Mesendoderm (in vitro differentiated cells): ENCODE measurements at regions not wholly inside any gene's neighbourhood (a gene's known extent, or its start where the extent isn't known, plus 50 kb on each side); places are given as distances from the start of the nearest gene placed in this dataset.

Experiments
- DNase-seq: peaks from one replicate; pipeline ENCODE4 v3.0.0; 2013
- H2AK5ac ChIP-seq: 2 replicates; pipeline ENCODE4 v1.6.1; 2013; ENCODE audit warnings: low read length, inconsistent platforms
- H2BK120ac ChIP-seq: 2 replicates; pipeline ENCODE4 v1.6.1; 2013; ENCODE audit warnings: low read depth, mild to moderate bottlenecking, low read length, moderate library complexity, mixed read lengths
- H2BK15ac ChIP-seq: replicated peaks from 2 replicates; pipeline ENCODE4 v1.6.1; 2013; ENCODE audit warnings: low read depth, mild to moderate bottlenecking, moderate library complexity
- H2BK5ac ChIP-seq: 2 replicates; pipeline ENCODE4 v1.6.1; 2013; ENCODE audit warnings: low read length, inconsistent platforms
- H3K18ac ChIP-seq: 2 replicates; pipeline ENCODE4 v1.6.1; 2013; ENCODE audit warnings: mild to moderate bottlenecking, low read length, mixed read lengths
- H3K23ac ChIP-seq: one replicate; pipeline ENCODE4 v1.6.1; 2013; ENCODE audit warnings: low read length
- H3K27ac ChIP-seq: 2 replicates; pipeline ENCODE4 v1.5.1; 2013; ENCODE audit warnings: low read depth, mild to moderate bottlenecking, inconsistent platforms, low read length, moderate library complexity
- H3K27me3 ChIP-seq: 2 replicates; pipeline ENCODE4 v1.6.1; 2013; ENCODE audit warnings: low read length, control low read depth, mild to moderate bottlenecking, inconsistent platforms; ENCODE audit not compliant: insufficient read depth, poor library complexity
- H3K36me3 ChIP-seq: 2 replicates; pipeline ENCODE4 v1.6.1; 2013; ENCODE audit warnings: low read length, inconsistent platforms; ENCODE audit not compliant: control insufficient read depth, insufficient read depth
- H3K4ac ChIP-seq: one replicate; pipeline ENCODE4 v1.6.1; 2013; ENCODE audit warnings: low read depth, mild to moderate bottlenecking, low read length, moderate library complexity
- H3K4me1 ChIP-seq: 2 replicates; pipeline ENCODE4 v1.6.1; 2013; ENCODE audit warnings: low read depth, low read length, inconsistent platforms; ENCODE audit not compliant: control insufficient read depth
- H3K4me2 ChIP-seq: 2 replicates; pipeline ENCODE4 v1.6.1; 2013; ENCODE audit warnings: low read length
- H3K4me3 ChIP-seq: 2 replicates; pipeline ENCODE4 v1.5.1; 2013; ENCODE audit warnings: mild to moderate bottlenecking, low read length
- H3K56ac ChIP-seq: one replicate; pipeline ENCODE4 v1.6.1; 2013; ENCODE audit warnings: low read length
- H3K79me1 ChIP-seq: 2 replicates; pipeline ENCODE4 v1.6.1; 2013; ENCODE audit warnings: low read length, inconsistent platforms
- H3K79me2 ChIP-seq: 2 replicates; pipeline ENCODE4 v1.6.1; 2013; ENCODE audit warnings: mild to moderate bottlenecking, low read length; ENCODE audit not compliant: control insufficient read depth, insufficient read depth
- H3K9ac ChIP-seq: 2 replicates; pipeline ENCODE4 v1.6.1; 2013; ENCODE audit warnings: low read length, inconsistent platforms
- H4K5ac ChIP-seq: one replicate; pipeline ENCODE4 v1.6.1; 2013; ENCODE audit warnings: low read length
- H4K8ac ChIP-seq: one replicate; pipeline ENCODE4 v1.6.1; 2013; ENCODE audit warnings: low read depth, mild to moderate bottlenecking, control low read depth, low read length, moderate library complexity
- WGBS: extraction: QIAGEN DNeasy Blood & Tissue Kit; methylation state at CpG from one replicate; pipeline ENCODE4 v1.1.7; 2013; ENCODE audit warnings: low lambda C conversion rate, missing lambda C conversion rate; ENCODE audit not compliant: insufficient coverage; ENCODE audit errors: extremely low coverage; 5-methylcytosine and 5-hydroxymethylcytosine counted together

DNA sequence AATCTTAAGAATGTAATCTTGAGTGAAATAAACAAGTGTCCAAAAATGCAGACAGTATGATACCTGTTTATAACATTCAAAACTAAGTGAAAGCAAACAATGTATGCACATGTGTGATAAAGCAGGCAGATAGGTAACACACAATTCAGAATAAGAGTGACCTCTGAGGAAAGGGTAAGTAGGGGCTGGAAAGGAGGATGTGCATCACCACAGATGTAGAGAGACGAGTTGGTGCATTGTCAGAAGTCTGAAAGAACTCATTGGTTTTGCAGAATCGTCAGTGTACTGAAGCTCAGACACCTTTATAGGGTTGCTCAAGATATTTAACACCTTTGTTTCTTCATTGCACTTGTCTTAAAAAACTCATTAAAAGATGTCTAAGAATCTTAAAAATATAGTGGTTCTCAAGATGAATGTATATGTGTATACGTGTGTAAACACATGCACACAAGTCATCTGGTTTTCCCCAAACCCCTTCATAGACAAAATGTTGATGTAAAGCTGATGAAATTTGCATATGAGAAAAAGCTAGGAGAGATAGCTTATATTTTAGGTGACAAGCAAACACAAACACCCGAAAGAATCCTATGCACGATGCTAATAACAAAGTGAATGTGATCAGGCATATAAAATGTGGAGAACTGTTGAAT is 197.6 kb upstream of the MEF2C start:
- Histone ChIP-seq H3K79me1 (no peaks in the 10 kb centered on the region), H2BK120ac (no peak overlapping the region), H2BK5ac (no peak overlapping the region), H2BK15ac (no peak overlapping the region), H3K79me2 (no peaks in the 10 kb centered on the region), H3K4me1 (no peaks in the 10 kb centered on the region), H3K4me3 (no peak overlapping the region), H3K23ac (no peak overlapping the region), H3K56ac (no peak overlapping the region), H3K9ac (no peak overlapping the region), H3K36me3 (no peaks in the 10 kb centered on the region), H2AK5ac (no peak overlapping the region), H3K27me3 (no peaks in the 10 kb centered on the region), H3K4me2 (no peak overlapping the region), H4K8ac (no peak overlapping the region), H3K27ac (no peak overlapping the region), H4K5ac (no peak overlapping the region), H3K4ac (no peak overlapping the region), H3K18ac (no peak overlapping the region)
- DNase-seq, result no peak
- no CpG with 5 or more reads among the region's 5 CpGs for WGBS

GRCh38 chr5:89072842-89073672 is 190.1 kb upstream of the MEF2C start:
- H2BK120ac ChIP-seq, result no peak overlapping the region
- H3K79me2 ChIP-seq, result no peaks in the 10 kb centered on the region
- H3K56ac ChIP-seq, result no peak overlapping the region
- H4K8ac ChIP-seq, result no peak overlapping the region
- DNase-seq, result no peak
- no peak overlapping the region for H4K5ac ChIP-seq
- no peak overlapping the region for H2AK5ac ChIP-seq
- H3K4me1 ChIP-seq, result no peaks in the 10 kb centered on the region
- no peak overlapping the region for H3K4ac ChIP-seq
- no peak overlapping the region for H2BK5ac ChIP-seq
- H3K27ac ChIP-seq, result no peak overlapping the region
- H3K9ac ChIP-seq, result no peak overlapping the region
- no peak overlapping the region for H3K18ac ChIP-seq
- no peak overlapping the region for H3K4me2 ChIP-seq
- no peak overlapping the region for H3K4me3 ChIP-seq
- no CpG with 5 or more reads among the region's 11 CpGs for WGBS
- no peaks in the 10 kb centered on the region for H3K79me1 ChIP-seq
- no peaks in the 10 kb centered on the region for H3K36me3 ChIP-seq
- H3K27me3 ChIP-seq, result no peaks in the 10 kb centered on the region
- H3K23ac ChIP-seq, result no peak overlapping the region
- no peak overlapping the region for H2BK15ac ChIP-seq

DNA sequence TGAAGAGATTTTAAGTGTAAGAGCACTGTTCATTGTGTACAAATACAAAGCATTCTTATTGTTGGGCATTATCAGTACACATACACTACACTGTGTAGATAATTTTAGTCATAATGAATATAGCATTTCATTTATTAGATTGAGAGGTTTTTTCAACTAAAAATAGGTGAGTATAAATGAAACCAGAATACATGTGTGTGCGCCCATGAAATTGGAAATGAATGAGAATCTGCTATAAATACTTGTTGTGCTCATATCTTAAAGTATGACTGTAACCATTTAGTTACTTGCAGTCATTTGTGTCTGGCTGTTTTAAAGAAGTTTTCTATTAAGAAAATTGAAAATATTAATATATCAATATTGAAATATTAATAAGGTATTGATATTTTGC is 189.0 kb upstream of the MEF2C start:
- no peaks in the 10 kb centered on the region for H3K79me2 ChIP-seq
- H3K9ac ChIP-seq, result no peak overlapping the region
- no peak overlapping the region for H3K4me3 ChIP-seq
- no peak overlapping the region for H4K8ac ChIP-seq
- no peaks in the 10 kb centered on the region for H3K27me3 ChIP-seq
- H3K27ac ChIP-seq, result no peak overlapping the region
- no peaks in the 10 kb centered on the region for H3K4me1 ChIP-seq
- H3K79me1 ChIP-seq, result no peaks in the 10 kb centered on the region
- DNase-seq, result no peak
- no peak overlapping the region for H3K4me2 ChIP-seq
- H2BK15ac ChIP-seq, result no peak overlapping the region
- no peak overlapping the region for H3K56ac ChIP-seq
- no peak overlapping the region for H4K5ac ChIP-seq
- no CpG with 5 or more reads among the region's 1 CpG for WGBS
- H3K23ac ChIP-seq, result no peak overlapping the region
- H2BK5ac ChIP-seq, result no peak overlapping the region
- no peak overlapping the region for H3K4ac ChIP-seq
- no peak overlapping the region for H3K18ac ChIP-seq
- H2BK120ac ChIP-seq, result no peak overlapping the region
- H3K36me3 ChIP-seq, result no peaks in the 10 kb centered on the region
- no peak overlapping the region for H2AK5ac ChIP-seq

GRCh38 chr5:89071101-89071940 is 188.3 kb upstream of the MEF2C start:
- H3K4ac ChIP-seq, result no peak overlapping the region
- no peaks in the 10 kb centered on the region for H3K27me3 ChIP-seq
- H3K4me3 ChIP-seq, result no peak overlapping the region
- H4K8ac ChIP-seq, result no peak overlapping the region
- H3K9ac ChIP-seq, result no peak overlapping the region
- no peak overlapping the region for H4K5ac ChIP-seq
- H3K79me2 ChIP-seq, result no peaks in the 10 kb centered on the region
- H3K18ac ChIP-seq, result no peak overlapping the region
- H3K79me1 ChIP-seq, result no peaks in the 10 kb centered on the region
- no peak overlapping the region for H3K56ac ChIP-seq
- no peak overlapping the region for H3K23ac ChIP-seq
- H3K4me2 ChIP-seq, result no peak overlapping the region
- H2BK120ac ChIP-seq, result no peak overlapping the region
- H3K4me1 ChIP-seq, result no peaks in the 10 kb centered on the region
- H3K36me3 ChIP-seq, result no peaks in the 10 kb centered on the region
- WGBS, result no CpG with 5 or more reads among the region's 4 CpGs
- H2AK5ac ChIP-seq, result no peak overlapping the region
- no peak overlapping the region for H2BK5ac ChIP-seq
- H2BK15ac ChIP-seq, result no peak overlapping the region
- DNase-seq, result no peak
- no peak overlapping the region for H3K27ac ChIP-seq

DNA sequence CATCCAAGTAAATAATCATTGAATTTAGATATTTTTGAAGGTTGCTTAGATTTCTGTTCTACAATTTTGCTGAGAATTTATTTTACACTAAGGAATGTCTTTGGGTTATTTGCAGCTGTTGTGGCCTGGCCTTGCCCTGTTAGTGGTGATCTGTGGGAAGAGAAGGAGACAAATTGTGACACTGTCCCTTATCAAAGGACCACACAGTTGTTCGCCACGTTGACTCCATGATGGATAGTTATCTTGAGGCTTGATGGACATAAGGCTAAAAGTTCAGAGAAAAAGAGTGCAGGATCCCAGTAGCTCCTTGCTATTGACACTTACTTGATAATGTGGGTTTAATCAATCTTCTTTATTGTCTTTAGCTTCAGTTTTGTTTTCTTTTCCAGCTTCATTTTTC is 186.6 kb upstream of the MEF2C start:
- no CpG with 5 or more reads among the region's 2 CpGs for WGBS
- Histone ChIP-seq H3K79me1 (no peaks in the 10 kb centered on the region), H3K23ac (no peak overlapping the region)

More for the DNA sequence above, 186.6 kb upstream of the MEF2C start:
- H2BK120ac ChIP-seq, result no peak overlapping the region
- H3K36me3 ChIP-seq, result no peaks in the 10 kb centered on the region
- no peaks in the 10 kb centered on the region for H3K4me1 ChIP-seq
- no peak overlapping the region for H2BK15ac ChIP-seq
- no peak overlapping the region for H2AK5ac ChIP-seq
- no peak overlapping the region for H3K56ac ChIP-seq
- H3K4ac ChIP-seq, result no peak overlapping the region
- H4K8ac ChIP-seq, result no peak overlapping the region
- H3K9ac ChIP-seq, result no peak overlapping the region
- no peak for DNase-seq
- no peak overlapping the region for H4K5ac ChIP-seq
- H3K79me2 ChIP-seq, result no peaks in the 10 kb centered on the region
- H3K18ac ChIP-seq, result no peak overlapping the region
- no peak overlapping the region for H3K4me3 ChIP-seq
- H3K27me3 ChIP-seq, result no peaks in the 10 kb centered on the region
- H3K4me2 ChIP-seq, result no peak overlapping the region
- H3K27ac ChIP-seq, result no peak overlapping the region
- H2BK5ac ChIP-seq, result no peak overlapping the region
